NCI-H1417 (cell line): ENCODE measurements at regions not wholly inside any gene's neighbourhood (a gene's known extent, or its start where the extent isn't known, plus 50 kb on each side); places are given as distances from the start of the nearest gene placed in this dataset.

ENCODE experiments used
- DNase-seq, 3 experiments: peaks; one replicate each; lab custom pipeline; 2025; lab: John Stamatoyannopoulos, UW

DNA sequence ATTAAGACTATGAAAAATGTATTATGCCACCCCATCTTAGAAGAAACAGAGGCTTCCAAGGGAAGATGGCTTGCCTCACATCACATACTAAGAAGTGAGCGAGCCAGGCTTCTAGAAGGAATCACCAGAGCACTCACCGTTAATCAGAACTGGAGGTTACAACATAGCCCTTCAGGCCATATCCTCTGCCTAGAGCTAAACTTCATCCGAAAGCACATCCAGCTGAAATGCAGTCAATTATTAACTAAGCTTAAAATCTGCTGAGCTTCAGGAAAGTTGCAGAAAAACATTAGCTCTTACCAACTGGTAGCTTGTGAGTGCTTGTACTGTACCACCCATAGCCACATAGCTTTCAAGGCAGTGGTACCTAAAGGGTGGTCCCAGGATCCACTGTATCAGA, 483.2 kb downstream of the TBL1XR1 start:
- no peak for DNase-seq

- peak in 1 of 3 experiments; percentile 48 for DNase-seq
These were observed 485.1 kb downstream of the TBL1XR1 start for GRCh38 chr3:176712191-176712590.

DNA sequence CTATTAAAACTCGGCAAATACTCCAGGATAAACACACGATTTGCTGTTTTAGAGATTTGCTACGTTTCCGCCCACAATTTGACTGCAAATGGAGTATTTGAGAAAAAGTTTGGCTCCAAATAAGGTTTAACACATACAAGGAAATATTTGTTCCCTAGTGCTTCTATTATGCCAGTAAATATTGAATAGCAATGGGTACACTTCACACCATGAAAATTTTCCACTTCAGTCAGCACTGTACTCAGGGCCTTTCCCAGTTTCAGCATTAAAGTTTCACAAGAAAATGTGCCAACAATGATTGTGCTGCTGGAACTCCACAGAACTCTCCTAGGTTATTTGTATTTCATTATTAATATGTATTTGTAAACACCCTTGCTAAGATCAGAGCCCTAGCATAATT, 498.0 kb downstream of the TBL1XR1 start:
- no peak for DNase-seq

DNA sequence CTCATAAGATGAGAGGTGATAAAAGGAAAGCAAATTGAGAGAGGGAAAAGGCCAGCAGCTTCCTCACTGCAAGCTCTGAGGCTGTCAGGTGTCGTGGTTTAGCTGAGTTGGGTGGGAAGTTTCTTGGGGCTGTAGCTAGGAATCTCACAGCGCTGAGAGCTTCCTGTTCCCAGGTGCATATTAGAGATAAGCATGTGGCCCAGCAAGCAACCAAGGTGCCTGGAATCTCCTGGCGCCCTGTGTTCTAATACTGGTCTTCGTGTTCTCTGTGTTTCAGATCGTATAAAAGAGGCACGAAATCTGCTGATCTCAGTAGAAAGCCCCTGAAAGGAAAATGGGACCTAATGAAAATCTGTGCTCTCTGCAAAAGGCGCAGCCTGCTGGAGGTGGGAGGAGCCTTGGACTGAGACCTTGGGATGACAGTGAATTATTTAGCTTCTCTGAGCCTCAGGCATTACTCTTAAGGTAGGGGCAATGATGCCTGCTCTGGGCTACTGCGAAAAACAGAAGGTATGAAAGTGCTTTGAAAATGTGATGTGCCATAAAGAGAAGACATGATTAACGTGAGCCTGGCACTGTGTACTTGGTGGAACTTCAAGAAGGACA, 499.9 kb downstream of the TBL1XR1 start:
- DNase-seq, result no peak

- DNase-seq, result peak in 1 of 3 experiments; percentile 61
These were observed 500.5 kb downstream of the TBL1XR1 start for GRCh38 chr3:176696816-176697215.

DNA sequence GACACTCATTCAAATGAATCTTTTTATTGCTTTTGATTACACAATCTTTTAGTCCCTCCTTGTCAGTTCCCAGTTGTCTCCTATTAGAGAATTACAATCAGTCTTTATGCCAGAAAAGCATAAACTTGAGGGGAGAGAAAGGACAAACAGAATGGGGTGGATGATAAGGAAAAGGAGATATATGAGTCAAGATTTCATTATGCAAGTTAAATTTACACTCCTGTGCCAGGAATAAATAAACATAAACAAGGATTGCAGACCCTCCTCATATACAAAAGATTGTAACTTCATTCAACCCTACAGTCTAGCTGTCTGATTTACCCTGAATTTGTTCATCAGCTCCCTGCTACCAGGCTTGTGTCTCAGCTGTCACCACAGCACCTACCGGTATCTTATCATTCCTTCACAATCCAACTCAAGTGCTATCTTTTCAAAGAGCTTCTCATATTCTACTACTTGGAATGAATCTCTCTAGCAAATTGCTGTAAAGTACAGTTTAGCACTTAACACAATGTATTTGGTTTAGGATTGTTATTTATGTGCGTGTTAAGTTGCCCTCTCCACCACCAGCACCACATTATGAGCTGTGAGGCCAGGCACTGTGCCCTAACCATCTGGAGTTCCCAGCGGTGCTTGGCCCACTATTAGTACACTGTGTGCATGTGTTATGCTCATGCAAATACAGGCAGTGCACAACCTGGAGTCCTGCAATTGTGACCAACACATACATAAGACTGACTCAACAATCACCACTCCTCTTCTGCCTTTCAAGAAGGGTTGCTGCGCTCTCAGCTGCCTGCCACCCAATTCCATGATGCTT, 504.1 kb downstream of the TBL1XR1 start:
- peak in 1 of 3 experiments; percentile 43 for DNase-seq

DNA sequence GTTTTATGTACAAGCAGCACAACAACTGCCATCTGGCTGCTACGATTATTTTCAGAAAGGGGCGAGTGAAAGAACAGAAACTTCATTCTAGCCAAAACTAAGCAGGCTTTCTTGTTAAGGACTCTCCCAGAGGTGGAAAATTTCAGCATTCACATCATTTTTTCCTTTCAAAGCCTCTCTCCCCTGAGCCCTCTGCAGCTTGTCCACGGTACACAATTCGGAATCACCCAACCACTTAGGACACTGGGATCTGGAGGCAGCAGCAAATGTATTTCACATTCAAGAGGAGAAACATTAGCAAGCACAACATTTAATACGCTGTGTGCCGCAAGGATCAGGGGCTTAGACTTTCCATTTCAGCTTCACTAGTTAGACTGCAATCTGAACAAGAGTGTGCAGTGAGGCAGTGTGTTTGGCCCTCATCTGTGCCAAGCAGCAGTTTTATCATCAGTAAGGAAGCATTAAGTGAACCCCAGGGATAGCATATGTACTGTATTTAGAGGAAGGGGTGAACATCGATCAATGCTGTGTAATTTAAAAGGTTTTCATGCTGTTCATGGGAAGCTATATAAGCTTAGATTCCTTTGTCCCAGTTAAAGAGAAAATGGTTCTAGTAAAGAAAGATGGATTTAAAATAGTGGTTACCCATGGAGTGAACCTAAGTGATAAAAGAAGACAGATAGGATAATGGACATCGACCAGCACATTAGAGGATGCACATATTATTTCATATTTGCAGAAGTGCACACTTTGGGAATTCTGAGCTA, 504.9 kb downstream of the TBL1XR1 start:
- no peak for DNase-seq

DNA sequence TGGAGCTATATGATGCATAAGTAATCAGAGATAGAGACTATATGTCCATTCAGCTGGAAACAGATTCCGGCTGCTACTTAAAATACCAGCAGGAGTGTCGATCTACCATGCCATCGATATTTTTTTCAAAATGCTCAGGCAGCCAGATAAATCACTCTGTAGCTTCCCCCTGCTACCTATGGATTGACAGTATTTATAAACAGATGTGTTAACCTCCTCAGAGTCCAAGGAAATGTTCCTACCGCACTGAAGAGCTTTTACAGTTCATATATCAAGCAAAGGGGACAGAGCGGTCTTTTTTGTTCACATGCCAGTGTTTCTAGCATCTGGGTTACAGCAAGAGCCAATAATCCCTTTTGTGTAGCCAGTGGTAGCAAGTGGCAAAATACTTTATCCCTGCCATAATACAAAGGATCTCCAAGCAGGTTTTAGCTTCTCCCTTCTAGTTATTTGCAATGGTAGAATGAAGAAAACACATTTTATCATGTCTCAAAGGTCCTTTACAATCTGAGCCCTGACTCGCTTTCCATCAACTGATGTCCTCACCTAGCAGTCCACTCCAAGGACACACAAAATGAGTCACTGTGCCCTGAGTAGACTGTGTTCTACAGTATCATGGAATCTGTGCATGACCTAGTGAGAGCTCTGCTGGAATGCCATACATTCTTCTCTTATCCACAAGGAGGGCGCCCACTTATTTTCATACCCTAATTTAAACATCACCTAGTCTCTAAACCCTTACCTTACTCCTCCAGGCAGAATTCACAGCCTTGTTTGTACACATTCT, 507.0 kb downstream of the TBL1XR1 start:
- no peak for DNase-seq

DNA sequence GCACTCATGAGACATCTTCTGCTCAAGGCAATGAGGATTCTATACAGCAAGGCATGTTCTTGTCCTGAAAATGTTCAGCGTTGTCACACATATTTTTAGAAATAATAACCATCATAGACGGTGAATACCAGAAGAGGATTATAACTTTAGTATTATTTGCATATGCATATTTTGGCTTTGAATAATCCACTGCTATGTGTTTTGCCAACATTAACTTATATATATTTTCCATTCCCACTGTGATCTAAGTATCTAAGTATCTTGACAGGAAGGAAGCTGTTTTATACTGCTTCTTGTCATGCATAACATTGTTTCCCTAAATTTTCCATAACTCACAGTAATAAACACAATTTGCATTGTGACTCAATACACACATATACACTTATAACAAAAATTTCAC, 509.5 kb downstream of the TBL1XR1 start:
- no peak for DNase-seq

GRCh38 chr3:176683382-176683781, 513.9 kb downstream of the TBL1XR1 start:
- DNase-seq, result no peak

DNA sequence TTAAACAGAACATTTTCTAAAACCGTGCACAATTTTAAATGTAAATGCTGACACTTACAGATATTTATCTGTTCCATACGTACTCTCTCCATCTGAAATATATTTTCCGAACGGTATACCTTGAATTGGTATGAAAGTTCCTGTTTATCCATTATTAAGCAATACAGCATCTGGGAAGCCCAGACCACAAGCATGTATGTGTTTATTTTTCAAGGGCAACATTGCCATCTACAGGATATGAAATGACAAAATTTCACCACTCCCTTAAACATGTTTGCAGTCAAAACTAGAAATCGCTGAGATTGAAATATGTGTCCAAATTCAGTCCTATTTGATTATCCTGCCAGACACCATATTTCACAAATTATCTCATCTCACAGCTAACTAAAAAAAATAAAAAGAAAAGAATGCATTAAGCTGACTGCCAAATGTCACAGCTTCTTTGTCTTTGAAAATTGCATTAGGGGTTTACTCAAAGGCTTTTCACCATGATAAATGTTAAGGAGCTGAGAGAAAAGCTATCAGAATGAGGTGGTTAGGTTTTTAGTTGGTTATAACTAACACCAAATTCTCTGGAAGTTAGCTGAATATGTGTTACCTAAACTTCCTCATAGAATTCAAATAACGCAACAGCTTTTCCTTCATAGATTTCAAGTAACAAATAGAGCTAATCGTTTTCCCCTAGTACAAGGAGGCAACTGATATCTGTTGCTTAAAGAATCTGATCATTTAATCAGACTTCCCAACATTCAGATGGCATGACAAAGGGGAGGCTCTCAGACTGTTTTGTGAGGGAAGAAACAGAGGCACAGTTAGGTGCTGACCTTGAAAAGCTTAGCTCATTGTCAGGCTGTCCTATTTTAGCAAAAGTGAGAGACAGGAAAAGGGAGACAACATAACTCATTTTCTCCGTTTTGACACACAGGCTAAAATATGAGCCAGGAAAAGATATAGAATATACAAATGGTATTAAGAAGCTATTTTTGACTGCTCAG, 533.1 kb downstream of the TBL1XR1 start:
- peak; percentile 39 to 87 (median 63) for DNase-seq

GRCh38 chr3:176663387-176663786, 533.9 kb downstream of the TBL1XR1 start:
- peak in 1 of 3 experiments; percentile 25 for DNase-seq

DNA sequence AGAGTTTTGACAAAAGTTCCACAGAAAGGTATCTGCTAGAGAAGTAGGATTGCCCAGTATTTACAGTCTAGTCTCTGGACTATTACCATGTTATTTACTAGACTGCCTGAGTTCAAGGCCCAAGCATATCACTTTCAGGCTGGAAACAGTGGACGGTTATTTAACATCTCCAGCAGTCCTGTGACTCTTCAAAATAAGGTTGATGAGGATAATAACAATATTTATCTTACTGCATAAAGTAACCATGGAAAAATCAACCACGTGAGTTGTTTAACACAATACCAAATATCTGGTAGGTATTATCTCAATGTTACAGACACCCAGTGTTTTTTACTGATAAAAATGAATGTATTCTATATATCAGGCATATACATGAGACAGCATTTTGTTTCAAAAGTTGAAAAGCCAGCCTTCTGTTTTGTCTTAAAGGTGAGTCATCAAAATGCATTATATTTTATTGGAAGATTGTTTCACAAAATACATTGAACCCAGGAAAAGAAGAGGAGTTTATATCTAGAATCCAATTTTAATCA, 535.8 kb downstream of the TBL1XR1 start:
- DNase-seq, result no peak

- DNase-seq, result no peak
These were observed 541.7 kb downstream of the TBL1XR1 start for GRCh38 chr3:176655404-176656094.

- peak in 1 of 3 experiments; percentile 51 for DNase-seq
These were observed 545.7 kb downstream of the TBL1XR1 start for GRCh38 chr3:176651622-176652021.

GRCh38 chr3:176650478-176650877, 546.8 kb downstream of the TBL1XR1 start:
- no peak for DNase-seq

- no peak for DNase-seq
These were observed 549.3 kb downstream of the TBL1XR1 start for GRCh38 chr3:176647987-176648386.

DNA sequence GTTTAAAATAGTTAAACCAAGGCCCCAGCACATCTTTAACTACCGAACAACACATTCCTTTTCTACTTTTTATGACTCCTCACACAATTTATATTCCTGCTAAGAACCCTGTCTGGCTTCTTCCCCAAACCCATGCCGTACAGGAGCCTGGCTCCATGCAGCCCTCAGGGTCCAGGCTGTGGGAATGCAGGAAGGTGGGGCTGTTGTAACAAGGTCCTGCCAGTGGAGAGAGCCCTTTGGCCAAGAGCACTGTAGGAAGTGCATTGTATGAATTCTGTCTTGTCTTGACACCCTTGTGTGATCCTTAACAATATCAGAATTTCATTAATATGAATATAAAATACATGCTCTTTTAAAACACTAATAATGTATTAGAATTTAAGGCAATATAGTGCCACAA, 563.8 kb downstream of the TBL1XR1 start:
- DNase-seq, result no peak

GRCh38 chr3:176632925-176633324, 564.4 kb downstream of the TBL1XR1 start:
- DNase-seq, result no peak

GRCh38 chr3:176631165-176631564, 566.1 kb downstream of the TBL1XR1 start:
- no peak for DNase-seq
